Keratinocyte (primary cell): ENCODE measurements at regions not wholly inside any gene's neighbourhood (a gene's known extent, or its start where the extent isn't known, plus 50 kb on each side); places are given as distances from the start of the nearest gene placed in this dataset.

ENCODE experiments used
- DNase-seq: peaks from one replicate; pipeline ENCODE4 v3.0.0-alpha.2; 2011; ENCODE audit warnings: low read depth, missing footprints, low spot score
- FAIRE-seq: peaks from 2 replicates; lab custom pipeline; 2011; peaks lifted over from hg19 to GRCh38; lab: Jason Lieb, UNC
- H2AFZ ChIP-seq: 2 replicates; pipeline ENCODE4 v1.6.0; 2012; ENCODE audit warnings: low read length, control low read depth, inconsistent platforms; ENCODE audit not compliant: control insufficient read depth
- H3K27ac ChIP-seq: 2 replicates; pipeline ENCODE4 v1.5.1; 2011; ENCODE audit warnings: low read length; ENCODE audit not compliant: control insufficient read depth, insufficient read depth
- H3K27me3 ChIP-seq: 3 replicates; pipeline ENCODE4 v1.6.0; 2011; ENCODE audit warnings: low read length; ENCODE audit not compliant: control insufficient read depth, insufficient read depth; ENCODE audit errors: extremely low read depth
- H3K36me3 ChIP-seq, 2 experiments: 2 replicates in 1 of 2; 3 replicates in 1 of 2; pipeline ENCODE4 v1.5.1; 2011; ENCODE audit warnings: low read length in 2 of 2, mild to moderate bottlenecking in 1 of 2; ENCODE audit not compliant: control insufficient read depth in 2 of 2, insufficient read depth in 2 of 2; ENCODE audit errors: extremely low read depth in 1 of 2
- H3K4me1 ChIP-seq: 3 replicates; pipeline ENCODE4 v1.5.1; 2011; ENCODE audit warnings: low read length; ENCODE audit not compliant: control insufficient read depth, insufficient read depth; ENCODE audit errors: extremely low read depth
- H3K4me2 ChIP-seq: 3 replicates; pipeline ENCODE4 v1.6.0; 2011; ENCODE audit warnings: low read depth, low read length; ENCODE audit not compliant: control insufficient read depth, insufficient read depth; ENCODE audit errors: extremely low read depth
- H3K4me3 ChIP-seq, 3 experiments: fragments of 200-600 bp in 1 of 3; sonication (generic) in 1 of 3; 2 replicates in 2 of 3; 3 replicates in 1 of 3; pipeline ENCODE4 v1.5.1; 2011 to 2016; ENCODE audit warnings: low read length in 3 of 3, mild to moderate bottlenecking in 3 of 3, control low read depth in 2 of 3, inconsistent platforms in 1 of 3, low read depth in 1 of 3, mixed read lengths in 1 of 3, mixed run types in 1 of 3, moderate library complexity in 1 of 3; ENCODE audit not compliant: control insufficient read depth in 2 of 3, insufficient read depth in 2 of 3; ENCODE audit errors: extremely low read depth in 1 of 3
- H3K79me2 ChIP-seq: 2 replicates; pipeline ENCODE4 v1.6.0; 2012; ENCODE audit warnings: low read length; ENCODE audit not compliant: control insufficient read depth, insufficient read depth
- H3K9ac ChIP-seq: 3 replicates; pipeline ENCODE4 v1.6.0; 2011; ENCODE audit warnings: low read length; ENCODE audit not compliant: control insufficient read depth, insufficient read depth; ENCODE audit errors: extremely low read depth
- H3K9me1 ChIP-seq: 3 replicates; pipeline ENCODE4 v1.6.0; 2011; ENCODE audit warnings: low read length; ENCODE audit not compliant: control insufficient read depth, insufficient read depth; ENCODE audit errors: extremely low read depth
- H3K9me3 ChIP-seq: 2 replicates; pipeline ENCODE4 v1.5.1; 2012; ENCODE audit warnings: low read depth, low read length; ENCODE audit not compliant: control insufficient read depth
- H4K20me1 ChIP-seq: 3 replicates; pipeline ENCODE4 v1.6.0; 2011; ENCODE audit warnings: low read length; ENCODE audit not compliant: control insufficient read depth, insufficient read depth; ENCODE audit errors: extremely low read depth
- EZH2 ChIP-seq: IDR thresholded peaks from one replicate; pipeline ENCODE4 v1.6.1; 2012; ENCODE audit warnings: inconsistent platforms, mild to moderate bottlenecking, low read length, moderate library complexity
- dilution Hi-C: fragments of 300-500 bp; cut with MboI; formaldehyde crosslinking; loops from one replicate; pipeline ENCODE4 v1.7.0; 2020; ENCODE audit warnings: low sequenced_read_pairs; ENCODE audit not compliant: extremely low pct_ligation_motif_present
- TF ChIP-seq, protein P1 (sequence below), 3 experiments: IDR thresholded peaks in 1 of 3; conservative IDR thresholded peaks in 1 of 3; optimal IDR thresholded peaks in 1 of 3; 2 replicates in 2 of 3; 3 replicates in 1 of 3; pipeline versions ENCODE3 to v1.5.1; 2011; ENCODE audit warnings: low read length in 3 of 3, mild to moderate bottlenecking in 3 of 3, moderate library complexity in 2 of 3, control low read depth in 1 of 3, inconsistent platforms in 1 of 3; ENCODE audit not compliant: insufficient read depth in 2 of 3; ENCODE audit errors: extremely low read depth in 1 of 3

DNA sequence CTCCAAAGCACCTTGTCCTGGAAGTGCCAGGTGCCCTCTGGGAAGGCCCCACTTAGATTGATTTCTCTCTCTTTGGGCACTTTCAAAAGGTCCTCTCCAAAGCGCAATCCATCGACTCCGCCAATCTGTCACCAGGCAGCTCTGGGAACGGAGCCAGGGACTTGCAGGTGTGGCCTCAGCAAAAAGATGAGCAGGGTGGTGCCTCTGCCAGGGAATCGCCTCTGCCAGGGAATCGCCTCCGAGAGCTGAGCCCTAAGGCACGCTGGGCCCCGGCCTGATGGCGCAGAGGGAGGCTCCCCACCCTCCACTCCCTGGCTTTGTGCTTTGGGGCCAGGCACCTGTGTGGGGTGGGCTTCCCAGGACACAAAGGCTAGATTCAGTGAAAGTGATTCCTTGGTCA lies 1391.3 kb downstream of the TBC1D22A start:
- TF ChIP-seq, protein P1, sequence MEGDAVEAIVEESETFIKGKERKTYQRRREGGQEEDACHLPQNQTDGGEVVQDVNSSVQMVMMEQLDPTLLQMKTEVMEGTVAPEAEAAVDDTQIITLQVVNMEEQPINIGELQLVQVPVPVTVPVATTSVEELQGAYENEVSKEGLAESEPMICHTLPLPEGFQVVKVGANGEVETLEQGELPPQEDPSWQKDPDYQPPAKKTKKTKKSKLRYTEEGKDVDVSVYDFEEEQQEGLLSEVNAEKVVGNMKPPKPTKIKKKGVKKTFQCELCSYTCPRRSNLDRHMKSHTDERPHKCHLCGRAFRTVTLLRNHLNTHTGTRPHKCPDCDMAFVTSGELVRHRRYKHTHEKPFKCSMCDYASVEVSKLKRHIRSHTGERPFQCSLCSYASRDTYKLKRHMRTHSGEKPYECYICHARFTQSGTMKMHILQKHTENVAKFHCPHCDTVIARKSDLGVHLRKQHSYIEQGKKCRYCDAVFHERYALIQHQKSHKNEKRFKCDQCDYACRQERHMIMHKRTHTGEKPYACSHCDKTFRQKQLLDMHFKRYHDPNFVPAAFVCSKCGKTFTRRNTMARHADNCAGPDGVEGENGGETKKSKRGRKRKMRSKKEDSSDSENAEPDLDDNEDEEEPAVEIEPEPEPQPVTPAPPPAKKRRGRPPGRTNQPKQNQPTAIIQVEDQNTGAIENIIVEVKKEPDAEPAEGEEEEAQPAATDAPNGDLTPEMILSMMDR (optimal IDR thresholded peaks at IDR 0.05 in 1 of 3, IDR thresholded peaks at IDR 0.05 in 1 of 3, conservative IDR thresholded peaks at IDR 0.05 in 1 of 3; ENCODE audit: extremely low read depth in 1 of 3, insufficient read depth in 2 of 3, low read length in 3 of 3), result no peak
- no peak for TF ChIP-seq EZH2
- H3K4me3 ChIP-seq, result no peak overlapping the region
- no peaks in the 10 kb centered on the region for H3K36me3 ChIP-seq
- no peak overlapping the region for H3K27ac ChIP-seq
- peaks cover 7% of the 10 kb centered on the region for H3K9me3 ChIP-seq
- H3K9me1 ChIP-seq, result no peaks in the 10 kb centered on the region
- H3K27me3 ChIP-seq, result no peaks in the 10 kb centered on the region
- no peak overlapping the region for H3K9ac ChIP-seq
- H2AFZ ChIP-seq, result no peak overlapping the region
- FAIRE-seq (no peak), DNase-seq (no peak)
- H3K79me2 ChIP-seq, result no peaks in the 10 kb centered on the region
- H4K20me1 ChIP-seq, result no peaks in the 10 kb centered on the region
- no peak overlapping the region for H3K4me2 ChIP-seq
- dilution Hi-C loops, result no loop called here
- no peaks in the 10 kb centered on the region for H3K4me1 ChIP-seq

DNA sequence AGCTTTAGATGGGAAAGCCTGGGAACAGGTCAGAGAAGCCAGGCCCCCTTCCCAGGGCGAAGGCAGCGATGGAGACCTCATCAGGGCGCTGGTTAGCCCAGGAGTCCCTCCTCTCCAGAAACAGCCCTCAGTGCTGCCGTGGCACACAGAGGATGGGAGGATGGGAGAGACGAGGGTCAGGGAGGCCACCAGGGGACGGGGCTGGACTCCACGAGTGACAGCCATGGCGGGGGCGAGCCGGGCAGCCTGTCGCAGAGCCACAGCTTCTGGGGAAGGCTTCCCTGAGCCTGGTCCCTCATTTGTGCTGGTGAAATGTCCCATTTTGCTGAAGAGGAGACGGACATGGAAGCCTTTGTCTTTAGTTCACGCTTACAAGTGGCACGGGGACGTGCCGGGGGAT lies 1390.5 kb downstream of the TBC1D22A start:
- dilution Hi-C loops, result no loop called here
- Histone ChIP-seq H3K27me3 (no peaks in the 10 kb centered on the region), H3K4me1 (no peaks in the 10 kb centered on the region)

More for the DNA sequence above, 1390.5 kb downstream of the TBC1D22A start:
- Histone ChIP-seq H3K9ac (no peak overlapping the region), H3K4me2 (no peak overlapping the region), H3K79me2 (no peaks in the 10 kb centered on the region), H3K9me1 (no peaks in the 10 kb centered on the region), H3K4me3 (no peak overlapping the region), H2AFZ (no peak overlapping the region), H3K27ac (no peak overlapping the region), H3K36me3 (no peaks in the 10 kb centered on the region), H3K9me3 (peaks cover 7% of the 10 kb centered on the region), H4K20me1 (no peaks in the 10 kb centered on the region)
- no peak for TF ChIP-seq EZH2
- TF ChIP-seq, protein P1 (optimal IDR thresholded peaks at IDR 0.05 in 1 of 3, IDR thresholded peaks at IDR 0.05 in 1 of 3, conservative IDR thresholded peaks at IDR 0.05 in 1 of 3; ENCODE audit: extremely low read depth in 1 of 3, insufficient read depth in 2 of 3, low read length in 3 of 3), result no peak
- FAIRE-seq (no peak), DNase-seq (no peak)
